ENCODE measurements at regions not wholly inside any gene's neighbourhood (a gene's known extent, or its start where the extent isn't known, plus 50 kb on each side); places are given as distances from the start of the nearest gene placed in this dataset.

DNA sequence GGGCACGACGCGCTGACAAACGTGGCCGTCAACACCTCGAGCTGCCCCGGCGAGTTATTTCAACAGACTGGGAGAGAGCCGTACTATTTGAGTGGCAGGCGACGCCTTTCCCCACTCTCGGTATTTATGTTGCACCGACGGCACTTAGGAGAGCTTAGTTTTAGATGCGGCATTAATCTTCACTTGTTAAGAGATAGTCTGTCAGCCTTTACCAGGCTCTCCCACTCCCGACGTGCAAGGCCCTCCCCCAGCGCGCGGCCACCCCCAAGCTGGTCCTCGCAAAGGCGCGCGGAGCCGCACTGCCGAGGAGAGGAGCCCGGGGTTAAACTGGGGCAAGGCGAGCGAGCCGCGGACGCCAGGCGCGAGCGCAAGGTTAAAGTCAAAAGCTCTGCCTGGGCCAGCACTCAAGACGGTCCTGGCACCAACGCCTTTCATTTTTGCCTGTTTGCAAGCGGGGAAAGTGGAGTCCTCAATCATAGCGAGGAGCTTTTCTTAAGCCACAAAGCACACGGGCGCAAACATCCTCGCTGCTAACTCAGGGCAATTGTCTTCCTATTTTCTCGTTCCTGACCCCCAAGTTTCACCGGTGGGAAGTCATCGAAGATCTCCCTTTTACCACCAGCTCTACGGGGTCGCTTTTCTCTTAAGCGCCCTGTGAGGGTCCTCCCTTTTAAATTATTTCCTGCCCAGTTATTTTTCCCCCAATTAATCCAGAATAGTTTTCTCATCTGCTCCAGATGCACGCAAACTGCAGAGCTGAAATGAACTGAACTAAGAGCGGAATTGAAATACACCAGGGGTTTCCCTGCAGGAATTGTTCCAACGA, 86.6 kb downstream of the NR2F2 start:
- TF ChIP-seq, protein P1, sequence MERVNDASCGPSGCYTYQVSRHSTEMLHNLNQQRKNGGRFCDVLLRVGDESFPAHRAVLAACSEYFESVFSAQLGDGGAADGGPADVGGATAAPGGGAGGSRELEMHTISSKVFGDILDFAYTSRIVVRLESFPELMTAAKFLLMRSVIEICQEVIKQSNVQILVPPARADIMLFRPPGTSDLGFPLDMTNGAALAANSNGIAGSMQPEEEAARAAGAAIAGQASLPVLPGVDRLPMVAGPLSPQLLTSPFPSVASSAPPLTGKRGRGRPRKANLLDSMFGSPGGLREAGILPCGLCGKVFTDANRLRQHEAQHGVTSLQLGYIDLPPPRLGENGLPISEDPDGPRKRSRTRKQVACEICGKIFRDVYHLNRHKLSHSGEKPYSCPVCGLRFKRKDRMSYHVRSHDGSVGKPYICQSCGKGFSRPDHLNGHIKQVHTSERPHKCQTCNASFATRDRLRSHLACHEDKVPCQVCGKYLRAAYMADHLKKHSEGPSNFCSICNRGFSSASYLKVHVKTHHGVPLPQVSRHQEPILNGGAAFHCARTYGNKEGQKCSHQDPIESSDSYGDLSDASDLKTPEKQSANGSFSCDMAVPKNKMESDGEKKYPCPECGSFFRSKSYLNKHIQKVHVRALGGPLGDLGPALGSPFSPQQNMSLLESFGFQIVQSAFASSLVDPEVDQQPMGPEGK (CRISPR knock-in tag; IDR thresholded peaks at IDR 0.05; ENCODE audit: borderline replicate concordance): no peak
- TF ChIP-seq RARB (CRISPR knock-in tag; IDR thresholded peaks at IDR 0.05): no peak
- TF ChIP-seq, protein P2, sequence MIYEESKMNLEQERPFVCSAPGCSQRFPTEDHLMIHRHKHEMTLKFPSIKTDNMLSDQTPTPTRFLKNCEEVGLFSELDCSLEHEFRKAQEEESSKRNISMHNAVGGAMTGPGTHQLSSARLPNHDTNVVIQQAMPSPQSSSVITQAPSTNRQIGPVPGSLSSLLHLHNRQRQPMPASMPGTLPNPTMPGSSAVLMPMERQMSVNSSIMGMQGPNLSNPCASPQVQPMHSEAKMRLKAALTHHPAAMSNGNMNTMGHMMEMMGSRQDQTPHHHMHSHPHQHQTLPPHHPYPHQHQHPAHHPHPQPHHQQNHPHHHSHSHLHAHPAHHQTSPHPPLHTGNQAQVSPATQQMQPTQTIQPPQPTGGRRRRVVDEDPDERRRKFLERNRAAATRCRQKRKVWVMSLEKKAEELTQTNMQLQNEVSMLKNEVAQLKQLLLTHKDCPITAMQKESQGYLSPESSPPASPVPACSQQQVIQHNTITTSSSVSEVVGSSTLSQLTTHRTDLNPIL (CRISPR knock-in tag; IDR thresholded peaks at IDR 0.05; ENCODE audit: low read depth): no peak

Measured in SK-N-SH treated with all-trans-retinoic acid at 6 μM for 48 hours (cell line).